ENCODE measurements at regions not wholly inside any gene's neighbourhood (a gene's known extent, or its start where the extent isn't known, plus 50 kb on each side); places are given as distances from the start of the nearest gene placed in this dataset.

DNA sequence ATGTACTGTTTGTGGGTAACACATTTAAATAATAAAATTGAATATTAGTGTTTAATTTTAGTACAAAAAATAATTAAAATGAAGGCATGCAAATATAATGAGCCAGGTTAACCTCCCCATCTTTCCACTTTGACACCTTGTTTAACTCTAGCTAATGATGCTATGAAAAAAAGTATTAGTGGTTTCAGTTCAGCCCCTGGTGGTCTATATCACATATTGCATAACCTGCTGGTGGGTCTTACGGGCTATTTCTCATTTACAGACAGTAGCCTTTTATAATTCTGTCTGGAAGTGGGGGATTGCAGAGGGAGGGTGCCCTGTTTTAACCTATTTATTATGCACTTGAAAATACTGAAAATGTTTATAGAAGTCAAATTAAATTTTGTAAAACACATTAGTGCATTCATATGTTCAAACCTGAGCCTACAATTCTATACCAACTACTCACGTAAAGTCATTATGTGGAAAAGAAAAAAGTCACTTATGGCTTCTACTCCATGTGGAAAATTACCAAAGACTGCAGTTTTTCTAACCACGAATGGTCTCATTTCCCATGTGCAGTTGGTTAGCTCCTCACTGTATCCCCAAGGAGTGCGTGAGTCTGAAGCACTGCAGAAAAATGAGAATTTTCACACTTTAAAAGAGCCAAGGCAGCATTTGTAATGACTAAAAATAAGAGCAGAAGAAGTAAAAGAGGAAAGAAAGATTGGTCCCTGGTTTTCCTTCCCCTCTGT, 381.0 kb downstream of the MTX2 start:
- no peak for DNase-seq (ENCODE audit: extremely low spot score, unreplicated experiment)
- TF ChIP-seq, protein P1, sequence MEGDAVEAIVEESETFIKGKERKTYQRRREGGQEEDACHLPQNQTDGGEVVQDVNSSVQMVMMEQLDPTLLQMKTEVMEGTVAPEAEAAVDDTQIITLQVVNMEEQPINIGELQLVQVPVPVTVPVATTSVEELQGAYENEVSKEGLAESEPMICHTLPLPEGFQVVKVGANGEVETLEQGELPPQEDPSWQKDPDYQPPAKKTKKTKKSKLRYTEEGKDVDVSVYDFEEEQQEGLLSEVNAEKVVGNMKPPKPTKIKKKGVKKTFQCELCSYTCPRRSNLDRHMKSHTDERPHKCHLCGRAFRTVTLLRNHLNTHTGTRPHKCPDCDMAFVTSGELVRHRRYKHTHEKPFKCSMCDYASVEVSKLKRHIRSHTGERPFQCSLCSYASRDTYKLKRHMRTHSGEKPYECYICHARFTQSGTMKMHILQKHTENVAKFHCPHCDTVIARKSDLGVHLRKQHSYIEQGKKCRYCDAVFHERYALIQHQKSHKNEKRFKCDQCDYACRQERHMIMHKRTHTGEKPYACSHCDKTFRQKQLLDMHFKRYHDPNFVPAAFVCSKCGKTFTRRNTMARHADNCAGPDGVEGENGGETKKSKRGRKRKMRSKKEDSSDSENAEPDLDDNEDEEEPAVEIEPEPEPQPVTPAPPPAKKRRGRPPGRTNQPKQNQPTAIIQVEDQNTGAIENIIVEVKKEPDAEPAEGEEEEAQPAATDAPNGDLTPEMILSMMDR (conservative IDR thresholded peaks at IDR 0.05) = peak; percentile 74
- Mint-ChIP-seq H3K36me3 (no peaks in the 10 kb centered on the region), H3K27ac (no peak overlapping the region), H3K4me1 (ENCODE audit: unreplicated experiment) (peaks cover 9% of the 10 kb centered on the region), H3K27me3 (peaks cover 61% of the 10 kb centered on the region), H3K9me3 (no peaks in the 10 kb centered on the region), H3K4me3 (no peak overlapping the region)

DNA sequence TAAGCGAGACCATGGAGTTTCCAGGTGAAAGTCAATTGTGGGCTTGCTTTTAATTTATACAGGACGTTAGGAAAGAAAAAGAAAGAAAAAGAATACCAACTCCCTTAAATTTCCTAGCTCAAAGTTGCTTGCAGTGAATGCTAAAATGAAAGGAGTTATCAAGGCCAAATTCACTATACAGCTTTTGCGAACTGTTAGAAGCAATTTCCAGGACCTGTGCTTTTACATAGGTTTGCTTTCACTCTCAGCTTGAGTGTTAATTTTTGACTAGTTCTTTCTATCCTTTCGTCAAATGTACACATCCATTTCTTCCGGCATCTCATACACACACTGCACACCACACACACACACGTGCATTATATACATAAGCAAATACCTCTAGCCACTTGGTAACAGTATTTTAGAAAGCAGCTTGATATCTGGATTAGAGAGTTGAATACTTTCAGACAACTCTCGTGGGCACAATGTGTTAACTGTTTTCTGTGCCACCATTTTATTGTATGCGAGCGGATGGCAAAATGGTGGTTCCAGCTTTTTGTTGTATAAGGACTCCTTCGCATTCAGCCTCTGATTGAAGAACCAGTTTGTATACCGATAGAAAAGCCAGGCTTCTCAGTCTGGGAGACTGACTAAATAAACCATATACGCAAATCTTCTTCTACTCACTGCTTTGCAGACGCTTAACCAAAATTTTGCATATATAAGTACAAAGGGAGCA, 381.8 kb downstream of the MTX2 start:
- H3K4me1 Mint-ChIP-seq (ENCODE audit: unreplicated experiment) = peaks cover 9% of the 10 kb centered on the region
- TF ChIP-seq, protein P1 (conservative IDR thresholded peaks at IDR 0.05) = no peak
- H3K27me3 Mint-ChIP-seq = peaks cover 60% of the 10 kb centered on the region
- no peaks in the 10 kb centered on the region for H3K9me3 Mint-ChIP-seq
- H3K27ac Mint-ChIP-seq = no peak overlapping the region
- no peaks in the 10 kb centered on the region for H3K36me3 Mint-ChIP-seq
- no peak for DNase-seq (ENCODE audit: extremely low spot score, unreplicated experiment)
- no peak overlapping the region for H3K4me3 Mint-ChIP-seq

DNA sequence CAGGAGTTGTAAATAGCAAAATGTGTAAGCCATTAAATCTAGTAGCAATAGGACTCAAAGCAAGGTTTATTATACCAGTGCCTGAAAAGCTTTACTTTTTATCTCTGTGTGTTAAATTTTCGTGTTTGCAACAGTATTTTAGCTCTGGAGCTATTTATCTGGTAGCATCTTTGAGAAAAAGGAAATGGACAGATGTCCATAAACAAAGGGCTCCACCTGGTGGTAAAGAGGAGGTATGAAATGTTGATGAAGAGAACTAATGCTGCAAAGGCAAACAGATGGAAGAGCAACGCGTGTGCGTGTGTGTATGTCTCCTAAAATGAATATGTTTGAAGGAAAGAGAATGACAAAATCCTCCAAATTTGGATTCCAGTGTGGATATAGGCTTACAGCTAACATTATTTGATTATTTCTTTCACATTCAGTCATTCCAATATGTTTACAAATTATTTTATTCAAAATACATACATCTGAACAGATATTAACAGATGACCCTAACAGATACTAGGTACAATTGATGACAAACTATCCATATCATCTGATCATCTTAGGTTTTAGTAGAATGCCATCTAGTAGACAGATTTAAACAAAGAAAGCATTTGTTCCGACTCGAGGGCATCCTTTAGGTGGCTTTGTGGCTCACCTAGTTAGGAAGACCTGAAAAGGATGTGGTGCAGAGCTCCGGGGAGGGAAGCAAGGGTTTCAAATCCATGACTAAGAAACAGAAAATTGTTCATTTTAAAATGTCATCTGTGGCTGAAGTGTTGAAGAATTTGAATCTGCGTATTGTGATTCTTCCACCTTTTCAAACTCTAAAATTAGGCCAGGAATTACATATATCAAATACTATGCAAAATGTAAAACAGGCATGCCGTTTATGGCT, 383.3 kb downstream of the MTX2 start:
- TF ChIP-seq, protein P1 (conservative IDR thresholded peaks at IDR 0.05) = peak; percentile 85
- Mint-ChIP-seq H3K36me3 (no peaks in the 10 kb centered on the region), H3K4me1 (ENCODE audit: unreplicated experiment) (peaks cover 9% of the 10 kb centered on the region), H3K4me3 (no peak overlapping the region), H3K27ac (no peak overlapping the region), H3K27me3 (peaks cover 57% of the 10 kb centered on the region), H3K9me3 (no peaks in the 10 kb centered on the region)
- no peak for DNase-seq (ENCODE audit: extremely low spot score, unreplicated experiment)

DNA sequence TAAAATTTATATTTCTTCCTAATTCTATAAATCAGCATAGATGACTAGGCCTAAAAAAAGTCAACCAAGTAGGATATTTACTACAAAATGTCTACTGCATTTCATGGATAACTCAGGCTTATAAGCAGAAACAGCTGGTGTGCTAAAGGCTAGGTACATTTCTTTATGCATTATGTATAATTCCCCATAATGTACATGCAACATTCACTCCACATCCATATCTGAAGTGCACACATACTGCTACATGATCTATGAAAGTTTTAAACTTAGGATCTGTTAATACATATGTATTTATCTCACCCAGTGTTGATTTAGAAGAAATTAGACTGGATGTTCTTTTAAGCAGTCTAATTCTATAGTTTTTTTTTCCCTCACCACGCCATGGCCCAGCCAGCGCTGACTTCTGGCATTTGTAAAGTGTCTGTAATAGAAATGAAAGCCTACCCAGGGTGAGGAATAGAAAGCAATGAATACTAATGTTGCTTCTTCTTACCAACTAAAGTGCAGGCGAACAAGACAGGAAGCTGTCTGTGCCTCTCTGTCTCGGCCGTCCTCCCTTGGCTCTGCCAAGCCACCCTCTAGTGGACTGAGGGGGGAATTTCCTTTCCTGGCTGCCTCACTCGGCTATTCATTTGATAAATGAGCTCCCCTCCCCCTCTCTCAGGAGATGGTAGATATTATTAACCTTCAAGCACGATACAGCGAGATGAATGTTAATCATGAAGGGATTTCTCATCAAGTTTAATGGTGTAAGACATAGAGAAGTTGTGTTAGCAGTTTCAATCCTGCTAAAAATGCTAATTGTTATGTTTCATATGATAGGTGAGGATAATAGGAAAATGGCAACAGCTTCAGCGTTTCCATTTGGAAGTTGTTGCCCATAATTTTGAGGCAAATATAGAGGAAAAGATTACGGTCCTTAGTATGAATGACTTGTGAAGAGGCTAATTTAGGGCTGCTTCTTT, 384.5 kb downstream of the MTX2 start:
- no peak for DNase-seq (ENCODE audit: extremely low spot score, unreplicated experiment)
- Mint-ChIP-seq H3K27me3 (peaks cover 59% of the 10 kb centered on the region), H3K9me3 (no peaks in the 10 kb centered on the region), H3K36me3 (no peaks in the 10 kb centered on the region), H3K27ac (no peak overlapping the region), H3K4me3 (no peak overlapping the region), H3K4me1 (ENCODE audit: unreplicated experiment) (peaks cover 9% of the 10 kb centered on the region)
- TF ChIP-seq, protein P1 (conservative IDR thresholded peaks at IDR 0.05) = peak; percentile 87

Data from type B pancreatic cell (in vitro differentiated cells).